HL-60 (cell line): ENCODE measurements at regions not wholly inside any gene's neighbourhood (a gene's known extent, or its start where the extent isn't known, plus 50 kb on each side); places are given as distances from the start of the nearest gene placed in this dataset.

Experiments
- DNase-seq, 2 experiments: peaks; one replicate each; pipeline ENCODE4 v3.0.0-alpha.2; 2010 to 2020; ENCODE audit warnings: low read depth in 1 of 2, low spot score in 1 of 2
- H3K27ac ChIP-seq: fragments of 250-450 bp; sonication (Bioruptor Pico); replicated peaks from 2 replicates; pipeline ENCODE4 v1.5.1; 2020; ENCODE audit warnings: mild to moderate bottlenecking, moderate library complexity
- H3K27me3 ChIP-seq: fragments of 250-450 bp; sonication (Bioruptor Pico); 2 replicates; pipeline ENCODE4 v1.5.1; 2021; ENCODE audit warnings: mild to moderate bottlenecking, moderate library complexity; ENCODE audit not compliant: insufficient read depth, poor library complexity, severe bottlenecking
- H3K4me3 ChIP-seq: replicated peaks from 2 replicates; pipeline ENCODE4 v1.5.1; 2011; ENCODE audit warnings: mild to moderate bottlenecking, control low read depth, low read length; ENCODE audit not compliant: insufficient read depth
- CTCF ChIP-seq: IDR thresholded peaks from one replicate; pipeline ENCODE4 v1.5.1; 2011; ENCODE audit warnings: low read length, control low read depth, inconsistent platforms; ENCODE audit not compliant: insufficient read depth
- GABPA ChIP-seq: IDR thresholded peaks from 2 replicates; pipeline ENCODE4 v1.6.1; 2012; ENCODE audit warnings: low read depth
- POLR2AphosphoS5 ChIP-seq: IDR thresholded peaks from 2 replicates; pipeline ENCODE4 v1.6.1; 2012; ENCODE audit warnings: low read depth
- SPI1 ChIP-seq: IDR thresholded peaks from 2 replicates; pipeline ENCODE4 v1.6.1; 2012; ENCODE audit warnings: low read depth, mild to moderate bottlenecking, borderline replicate concordance
- TF ChIP-seq, protein P1 (sequence below): IDR thresholded peaks from 2 replicates; pipeline ENCODE4 v1.6.1; 2012; ENCODE audit warnings: low read depth; ENCODE audit not compliant: insufficient replicate concordance

DNA sequence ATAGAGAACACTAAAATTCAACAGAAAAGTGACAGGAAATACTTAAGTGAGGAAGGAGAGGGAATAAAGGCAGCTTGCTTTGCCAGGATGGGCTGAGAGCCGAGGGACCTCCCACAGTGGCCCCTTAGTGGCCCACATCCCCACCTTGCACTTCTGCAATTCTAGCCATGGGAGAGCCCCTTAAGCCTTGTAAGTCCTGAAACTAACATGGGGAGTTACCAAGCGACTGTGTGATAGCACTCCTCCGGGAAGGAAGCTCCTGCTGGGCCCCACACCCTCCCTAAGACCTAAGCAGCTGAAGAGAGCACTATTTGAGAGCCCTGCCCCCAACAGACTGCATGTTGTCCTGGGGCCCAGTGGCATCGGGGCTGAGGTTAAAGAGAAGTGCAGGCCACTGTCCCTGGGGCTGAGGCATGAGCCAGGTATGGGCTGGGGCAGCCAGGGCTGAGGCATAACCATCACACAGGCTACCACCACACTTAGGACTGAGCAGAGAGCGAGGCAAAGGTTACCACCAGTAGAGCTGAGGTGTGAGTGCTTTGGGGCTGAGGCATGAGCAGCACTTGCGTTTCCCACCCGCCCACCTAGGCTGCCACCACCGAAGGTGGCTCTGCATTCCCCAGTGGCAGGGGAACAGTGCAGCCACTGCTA, 301.8 kb upstream of the TRPC7 start:
- TF ChIP-seq, protein P1, sequence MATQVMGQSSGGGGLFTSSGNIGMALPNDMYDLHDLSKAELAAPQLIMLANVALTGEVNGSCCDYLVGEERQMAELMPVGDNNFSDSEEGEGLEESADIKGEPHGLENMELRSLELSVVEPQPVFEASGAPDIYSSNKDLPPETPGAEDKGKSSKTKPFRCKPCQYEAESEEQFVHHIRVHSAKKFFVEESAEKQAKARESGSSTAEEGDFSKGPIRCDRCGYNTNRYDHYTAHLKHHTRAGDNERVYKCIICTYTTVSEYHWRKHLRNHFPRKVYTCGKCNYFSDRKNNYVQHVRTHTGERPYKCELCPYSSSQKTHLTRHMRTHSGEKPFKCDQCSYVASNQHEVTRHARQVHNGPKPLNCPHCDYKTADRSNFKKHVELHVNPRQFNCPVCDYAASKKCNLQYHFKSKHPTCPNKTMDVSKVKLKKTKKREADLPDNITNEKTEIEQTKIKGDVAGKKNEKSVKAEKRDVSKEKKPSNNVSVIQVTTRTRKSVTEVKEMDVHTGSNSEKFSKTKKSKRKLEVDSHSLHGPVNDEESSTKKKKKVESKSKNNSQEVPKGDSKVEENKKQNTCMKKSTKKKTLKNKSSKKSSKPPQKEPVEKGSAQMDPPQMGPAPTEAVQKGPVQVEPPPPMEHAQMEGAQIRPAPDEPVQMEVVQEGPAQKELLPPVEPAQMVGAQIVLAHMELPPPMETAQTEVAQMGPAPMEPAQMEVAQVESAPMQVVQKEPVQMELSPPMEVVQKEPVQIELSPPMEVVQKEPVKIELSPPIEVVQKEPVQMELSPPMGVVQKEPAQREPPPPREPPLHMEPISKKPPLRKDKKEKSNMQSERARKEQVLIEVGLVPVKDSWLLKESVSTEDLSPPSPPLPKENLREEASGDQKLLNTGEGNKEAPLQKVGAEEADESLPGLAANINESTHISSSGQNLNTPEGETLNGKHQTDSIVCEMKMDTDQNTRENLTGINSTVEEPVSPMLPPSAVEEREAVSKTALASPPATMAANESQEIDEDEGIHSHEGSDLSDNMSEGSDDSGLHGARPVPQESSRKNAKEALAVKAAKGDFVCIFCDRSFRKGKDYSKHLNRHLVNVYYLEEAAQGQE, result no peak
- TF ChIP-seq POLR2AphosphoS5 (no peak), CTCF (no peak), GABPA (no peak), SPI1 (no peak)
- H3K4me3 ChIP-seq, result no peak overlapping the region
- H3K27me3 ChIP-seq, result no peaks in the 10 kb centered on the region
- no peak for DNase-seq
- H3K27ac ChIP-seq, result no peak overlapping the region

GRCh38 chr5:136665331-136665730, 300.0 kb upstream of the TRPC7 start:
- no peak overlapping the region for H3K4me3 ChIP-seq
- no peak for DNase-seq

DNA sequence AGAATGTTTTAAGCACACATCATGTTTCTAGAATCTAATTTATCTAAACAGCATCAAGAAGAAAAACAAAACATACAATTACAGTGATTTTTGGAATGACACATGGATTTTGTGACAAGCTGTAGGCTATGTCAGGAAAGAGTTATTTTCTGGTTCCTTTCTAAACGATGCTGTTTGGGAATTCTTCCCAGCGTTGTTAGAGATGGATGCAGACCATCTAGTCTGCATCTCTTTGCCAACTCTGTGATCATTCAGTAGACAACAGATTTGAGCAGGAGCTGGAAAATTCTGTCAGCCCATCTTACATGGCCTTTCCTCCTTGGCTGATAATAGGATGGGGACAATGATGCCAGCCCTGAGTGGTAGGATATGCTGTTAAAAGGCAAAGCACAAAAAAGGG, 295.7 kb upstream of the TRPC7 start:
- DNase-seq, result no peak
- H3K4me3 ChIP-seq, result no peak overlapping the region
- TF ChIP-seq GABPA (no peak), CTCF (no peak), POLR2AphosphoS5 (no peak), SPI1 (no peak)
- TF ChIP-seq, protein P1, result no peak
- H3K27ac ChIP-seq, result no peak overlapping the region
- H3K27me3 ChIP-seq, result no peaks in the 10 kb centered on the region

More at GRCh38 chr5:136665331-136665730, 300.0 kb upstream of the TRPC7 start:
- H3K27me3 ChIP-seq, result no peaks in the 10 kb centered on the region
- TF ChIP-seq, protein P1, result no peak
- TF ChIP-seq SPI1 (no peak), GABPA (no peak), CTCF (no peak), POLR2AphosphoS5 (no peak)
- no peak overlapping the region for H3K27ac ChIP-seq
